NCI-H748 (cell line): ENCODE measurements at regions not wholly inside any gene's neighbourhood (a gene's known extent, or its start where the extent isn't known, plus 50 kb on each side); places are given as distances from the start of the nearest gene placed in this dataset.
"Not testable (repeated sequence)": the region's sequence is repeated elsewhere in the genome, so short reads cannot be mapped to it uniquely, and the experiment has no call there.

Source experiments
- DNase-seq: peaks from one replicate; lab custom pipeline; 2025; ENCODE audit not compliant: unreplicated experiment; lab: John Stamatoyannopoulos, UW

DNA sequence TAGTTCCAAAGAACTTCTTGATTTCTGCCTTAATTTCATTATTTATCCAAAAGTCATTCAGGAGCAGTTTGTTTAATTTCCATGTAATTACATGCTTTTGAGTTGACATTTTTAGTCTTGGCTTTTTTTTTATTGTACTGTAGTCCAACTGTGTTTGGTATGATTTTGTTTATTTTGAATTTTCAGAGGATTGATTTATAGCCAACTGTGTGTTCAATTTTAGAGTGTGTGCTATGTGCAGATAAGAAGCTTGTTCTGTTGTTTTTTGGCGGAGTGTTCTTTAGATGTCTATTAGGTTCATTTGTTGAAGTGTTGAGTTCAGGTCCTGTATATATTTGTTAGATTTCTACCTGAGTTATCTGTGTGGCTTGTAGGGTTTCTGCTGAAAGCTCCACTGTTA lies 533.6 kb downstream of the TRAM1L1 start:
- no peak for DNase-seq

GRCh38 chr4:116547632-116548031 lies 537.7 kb downstream of the TRAM1L1 start:
- DNase-seq: no peak

DNA sequence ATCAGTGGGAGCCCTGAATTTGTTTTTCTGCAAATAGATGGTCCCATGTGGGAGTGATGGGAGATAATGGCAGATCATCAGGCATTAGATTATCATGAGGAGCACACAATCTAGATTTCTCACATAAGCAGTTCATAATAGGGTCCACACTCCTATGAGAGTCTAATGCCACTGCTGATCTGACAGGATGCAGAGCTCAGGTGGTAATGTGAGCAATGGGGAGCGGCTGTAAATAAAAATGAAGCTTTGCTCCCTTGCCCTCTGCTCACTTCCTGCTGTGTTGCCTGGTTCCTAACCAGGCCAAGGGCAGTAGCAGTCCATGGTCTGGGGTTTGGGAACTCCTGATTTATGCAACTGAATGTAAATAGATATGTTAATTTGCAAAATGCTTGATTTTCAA lies 538.6 kb downstream of the TRAM1L1 start:
- no peak for DNase-seq

DNA sequence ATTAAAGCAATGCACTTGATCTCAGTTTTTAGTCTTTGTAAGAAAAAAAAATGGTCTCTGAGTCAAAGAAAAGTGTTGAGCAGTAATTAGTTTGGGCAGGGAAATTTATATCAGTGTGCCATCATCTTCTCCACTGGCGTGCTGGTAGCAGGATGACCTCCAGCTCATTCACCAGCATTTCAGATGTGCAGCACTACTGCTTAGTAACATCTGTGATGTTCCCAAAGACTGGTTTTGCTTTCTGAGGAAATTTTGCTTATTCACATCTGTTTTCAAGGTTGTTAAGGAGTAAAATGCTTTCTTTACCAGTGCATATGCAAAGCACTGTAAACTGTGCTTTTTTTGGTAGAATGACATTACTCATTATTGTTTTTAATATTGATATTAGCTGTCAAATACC lies 540.4 kb downstream of the TRAM1L1 start:
- no peak for DNase-seq

GRCh38 chr4:116539744-116540143 lies 545.6 kb downstream of the TRAM1L1 start:
- DNase-seq: no peak

- no peak for DNase-seq
Observed at GRCh38 chr4:116537828-116538227, 547.5 kb downstream of the TRAM1L1 start.

- DNase-seq: not testable (repeated sequence)
Observed at GRCh38 chr4:116536024-116536423, 549.4 kb downstream of the TRAM1L1 start.

GRCh38 chr4:116531870-116532269 lies 553.5 kb downstream of the TRAM1L1 start:
- no peak for DNase-seq

GRCh38 chr4:116531026-116531425 lies 554.4 kb downstream of the TRAM1L1 start:
- no peak for DNase-seq

DNA sequence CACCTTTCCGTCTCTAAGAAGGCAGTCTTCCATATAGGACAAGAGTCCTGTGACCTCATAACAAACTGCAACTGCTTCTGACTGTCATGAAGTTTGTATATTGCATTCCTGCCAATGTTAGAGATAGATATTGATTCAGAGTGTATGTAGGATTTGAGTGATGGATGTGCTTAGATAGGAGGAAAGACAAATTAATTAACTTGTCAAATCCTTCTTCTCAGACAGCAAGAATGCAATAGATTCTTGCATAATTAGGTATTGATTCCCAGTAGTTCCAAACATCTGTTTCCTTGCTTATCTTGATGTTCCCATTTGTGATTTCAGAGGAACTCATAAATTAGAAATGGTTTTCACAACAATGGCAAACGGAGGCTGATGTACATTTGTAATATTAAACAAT lies 555.3 kb downstream of the TRAM1L1 start:
- no peak for DNase-seq

GRCh38 chr4:116529129-116529528 lies 556.2 kb downstream of the TRAM1L1 start:
- DNase-seq: no peak

- no peak for DNase-seq
Observed at GRCh38 chr4:116522922-116523321, 562.5 kb downstream of the TRAM1L1 start.

DNA sequence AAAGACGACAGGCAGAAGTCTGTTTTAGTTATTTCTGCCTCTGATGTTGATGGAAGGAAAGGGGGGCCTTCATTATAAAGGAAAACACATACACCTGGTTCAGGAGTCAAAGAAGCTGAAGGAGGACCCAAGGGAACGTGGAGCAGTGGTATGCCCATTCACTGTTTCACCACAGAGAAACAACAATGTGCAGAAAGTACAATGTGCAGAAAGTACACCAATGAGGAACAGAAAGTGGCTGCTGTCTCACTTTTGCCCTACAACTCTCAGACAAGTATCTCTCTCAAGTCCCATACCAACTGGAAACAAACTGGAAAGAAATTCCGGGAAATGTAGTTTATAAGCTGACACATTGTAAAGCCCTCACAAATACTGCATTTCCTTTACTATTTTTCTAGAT lies 564.5 kb downstream of the TRAM1L1 start:
- no peak for DNase-seq

DNA sequence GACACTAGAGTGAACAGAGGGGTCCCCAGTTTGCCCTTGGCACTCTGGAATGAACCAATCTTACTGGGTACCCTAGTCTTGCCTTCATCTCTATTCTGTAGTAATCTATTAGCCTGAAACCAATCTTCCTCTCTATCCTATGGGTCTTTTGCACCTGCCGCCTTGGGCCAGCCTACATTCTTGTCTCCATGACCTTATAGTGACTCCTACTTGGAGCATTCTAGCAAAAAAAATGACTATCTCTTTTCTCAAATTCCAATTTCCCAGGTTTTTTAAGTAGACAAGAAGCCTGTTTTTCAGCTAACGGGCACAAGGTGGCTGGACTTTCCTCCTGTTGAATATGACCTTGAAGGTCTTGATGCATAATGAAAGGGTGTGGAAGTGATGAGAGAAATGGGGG lies 568.7 kb downstream of the TRAM1L1 start:
- DNase-seq: no peak

DNA sequence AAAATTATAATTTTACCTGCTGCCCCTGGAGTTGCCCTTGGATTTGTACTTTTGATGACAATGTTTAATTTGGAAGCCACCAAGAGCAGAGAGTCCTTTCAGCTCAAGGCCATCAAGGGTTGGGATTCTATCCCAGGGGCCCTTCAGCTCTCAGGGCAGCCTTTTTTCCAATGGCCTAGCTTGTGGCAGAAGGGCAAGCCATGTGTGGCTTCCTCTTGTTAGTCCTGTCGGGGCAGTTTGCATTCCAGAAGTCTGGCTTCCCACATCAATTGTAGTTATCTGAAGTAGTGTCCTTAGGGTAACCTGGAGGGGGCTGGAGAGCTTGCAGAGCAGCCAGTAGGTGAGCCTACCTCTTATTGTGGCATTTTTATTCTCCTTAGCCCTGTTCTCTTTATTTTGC lies 569.4 kb downstream of the TRAM1L1 start:
- no peak for DNase-seq

GRCh38 chr4:116512552-116512951 lies 572.8 kb downstream of the TRAM1L1 start:
- DNase-seq: no peak

- DNase-seq: no peak
Observed at GRCh38 chr4:116501954-116502353, 583.4 kb downstream of the TRAM1L1 start.

DNA sequence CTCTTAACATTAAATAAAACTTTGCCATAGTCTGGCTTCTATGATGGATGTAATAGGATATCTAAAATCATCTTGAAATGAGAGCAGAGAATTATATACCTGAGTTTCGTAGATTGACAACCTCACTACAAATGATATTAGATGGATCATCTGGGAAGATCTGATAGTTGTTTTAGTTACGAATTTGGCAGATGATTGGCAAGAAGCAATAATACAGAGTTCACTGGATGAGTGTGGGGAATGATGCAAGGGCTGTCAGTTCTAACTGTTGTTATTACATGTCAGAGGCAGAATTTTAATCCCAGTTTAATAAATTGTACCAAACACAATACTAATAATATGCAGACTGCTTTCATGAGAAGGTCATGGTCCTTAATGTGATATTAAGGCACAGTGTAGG lies 585.2 kb downstream of the TRAM1L1 start:
- no peak for DNase-seq

GRCh38 chr4:116489739-116490138 lies 595.6 kb downstream of the TRAM1L1 start:
- no peak for DNase-seq

DNA sequence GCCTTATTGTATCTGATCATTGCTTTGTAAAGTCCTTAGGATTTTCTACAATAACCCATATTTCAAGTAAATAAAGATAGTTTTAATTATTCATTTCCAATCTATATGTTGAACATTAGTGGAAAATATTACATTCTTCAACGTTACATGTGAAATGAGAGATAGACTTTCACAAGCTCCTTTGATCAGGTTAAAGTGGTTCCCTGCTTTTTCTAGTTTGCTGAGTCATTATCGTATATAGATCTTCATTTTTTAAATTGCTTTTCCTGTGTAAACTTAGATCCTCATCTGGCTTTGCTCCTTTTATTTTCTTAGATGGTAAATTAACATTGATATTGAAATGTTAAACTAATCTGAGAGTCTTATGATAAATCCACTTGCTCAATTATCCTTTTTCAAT lies 599.0 kb downstream of the TRAM1L1 start:
- DNase-seq: no peak

DNA sequence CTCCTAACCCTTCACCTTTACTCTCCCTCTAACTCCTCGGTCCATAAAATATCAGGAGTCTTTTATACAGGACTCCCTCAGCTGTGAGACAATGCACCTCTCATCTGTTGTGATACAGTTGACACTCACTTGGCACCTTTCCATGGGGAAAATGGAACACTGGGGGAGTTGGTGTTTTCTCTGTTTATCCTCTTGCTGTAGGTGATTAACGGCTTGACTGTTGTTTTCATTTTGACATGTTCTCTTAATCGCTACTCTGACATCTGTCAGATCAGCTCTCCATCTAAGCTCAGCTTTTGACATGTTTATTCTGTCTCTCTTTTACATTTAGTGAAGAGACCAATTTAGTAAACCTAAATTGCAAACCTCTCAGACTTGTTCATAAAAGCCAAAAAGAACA lies 604.8 kb downstream of the TRAM1L1 start:
- peak; percentile 94 for DNase-seq

GRCh38 chr4:116478343-116478742 lies 607.0 kb downstream of the TRAM1L1 start:
- no peak for DNase-seq

GRCh38 chr4:116469582-116469981 lies 615.8 kb downstream of the TRAM1L1 start:
- DNase-seq: no peak

GRCh38 chr4:116453127-116453526 lies 632.2 kb downstream of the TRAM1L1 start:
- no peak for DNase-seq
